OCI-LY3 (cell line): ENCODE measurements at regions not wholly inside any gene's neighbourhood (a gene's known extent, or its start where the extent isn't known, plus 50 kb on each side); places are given as distances from the start of the nearest gene placed in this dataset.
"Not testable (repeated sequence)": the region's sequence is repeated elsewhere in the genome, so short reads cannot be mapped to it uniquely, and the experiment has no call there.

Source experiments
- H2AFZ ChIP-seq: fragments of 200-600, 300-600 bp; shearing (Covaris generic); 2 replicates; pipeline ENCODE4 v1.6.0; 2014; ENCODE audit warnings: antibody characterized with exemption, low read depth, low read length
- H3K27ac ChIP-seq: fragments of 200-600, 300-600 bp; sonication (generic); 2 replicates; pipeline ENCODE4 v1.5.1; 2014; ENCODE audit warnings: mild to moderate bottlenecking, low read length, moderate library complexity, mixed read lengths
- H3K27me3 ChIP-seq: fragments of 200-600, 300-600 bp; sonication (generic); 2 replicates; pipeline ENCODE4 v1.6.1; 2014; ENCODE audit warnings: low read depth, low read length, mixed read lengths
- H3K36me3 ChIP-seq: fragments of 200-600, 300-600 bp; sonication (generic); replicated peaks from 2 replicates; pipeline ENCODE3; 2014; ENCODE audit warnings: low read depth, low read length, mixed read lengths
- H3K4me1 ChIP-seq: fragments of 300-600, 200-600 bp; sonication (generic); 2 replicates; pipeline ENCODE4 v1.6.1; 2014; ENCODE audit warnings: low read length, mixed read lengths
- H3K4me2 ChIP-seq: fragments of 200-600, 300-600 bp; sonication (generic); 2 replicates; pipeline ENCODE4 v1.6.1; 2014; ENCODE audit warnings: low read length, mixed read lengths
- H3K4me3 ChIP-seq: fragments of 300-600, 200-600 bp; sonication (generic); 2 replicates; pipeline ENCODE4 v1.5.1; 2014; ENCODE audit warnings: antibody characterized with exemption, mild to moderate bottlenecking, low read length, moderate library complexity
- H3K79me2 ChIP-seq: fragments of 300-600, 200-600 bp; shearing (Covaris generic); 2 replicates; pipeline ENCODE4 v1.6.1; 2014; ENCODE audit warnings: mild to moderate bottlenecking, low read length, mixed read lengths
- H3K9ac ChIP-seq: fragments of 300-600, 200-600 bp; shearing (Covaris generic); 2 replicates; pipeline ENCODE4 v1.6.0; 2014; ENCODE audit warnings: mild to moderate bottlenecking, low read length, moderate library complexity
- H3K9me3 ChIP-seq: fragments of 200-600, 300-600 bp; shearing (Covaris generic); 2 replicates; pipeline ENCODE4 v1.6.1; 2014; ENCODE audit warnings: low read length, mixed read lengths; ENCODE audit not compliant: insufficient read depth
- H4K20me1 ChIP-seq: fragments of 200-600, 300-600 bp; sonication (generic); 2 replicates; pipeline ENCODE4 v1.6.1; 2016; ENCODE audit warnings: low read length, mixed read lengths; ENCODE audit not compliant: insufficient read depth
- CTCF ChIP-seq: fragments of 200-600, 300-600 bp; sonication (generic); IDR thresholded peaks from 2 replicates; pipeline ENCODE4 v1.5.1; 2014; ENCODE audit warnings: antibody characterized with exemption, low read length, low read depth
- EZH2phosphoT487 ChIP-seq: fragments of 200-600 bp; shearing (Covaris generic); IDR thresholded peaks from 2 replicates; pipeline ENCODE4 v1.6.1; 2018; ENCODE audit warnings: antibody characterized with exemption, mixed run types, low read depth

DNA sequence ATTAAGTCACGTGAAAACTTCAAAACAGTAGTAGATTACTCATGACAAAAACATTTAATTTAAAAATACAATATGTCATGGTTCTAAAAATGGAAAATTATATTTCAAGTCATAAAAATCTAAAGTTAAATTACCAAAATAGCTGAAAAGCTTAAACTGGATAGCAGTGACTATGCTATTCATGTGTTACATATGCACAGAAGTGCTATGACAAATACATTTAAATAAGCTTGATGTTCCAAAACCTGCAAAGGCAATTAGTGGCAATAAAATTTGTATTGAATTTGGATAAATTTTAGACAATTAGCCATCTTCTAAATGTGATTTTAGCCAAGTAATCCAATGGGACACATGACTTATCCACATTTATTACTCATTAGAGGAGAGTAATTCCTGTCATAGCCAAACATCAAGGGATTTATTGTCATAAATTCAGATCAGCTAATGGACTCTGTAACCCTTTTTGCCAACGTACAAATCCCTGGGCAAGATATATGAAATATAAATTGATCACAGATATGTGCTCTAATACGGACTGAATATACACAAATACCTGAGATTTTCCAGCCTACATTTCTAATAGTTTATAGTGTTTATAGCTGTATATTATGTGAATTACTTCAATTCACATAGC lies 419.4 kb downstream of the ISL1 start:
- Histone ChIP-seq H3K4me3 (no peak overlapping the region), H3K79me2 (no peaks in the 10 kb centered on the region), H3K9me3 (no peaks in the 10 kb centered on the region), H3K27ac (no peak overlapping the region), H2AFZ (no peak overlapping the region), H3K4me2 (no peak overlapping the region), H3K27me3 (no peaks in the 10 kb centered on the region), H3K36me3 (no peaks in the 10 kb centered on the region), H3K9ac (no peak overlapping the region), H4K20me1 (no peaks in the 10 kb centered on the region), H3K4me1 (no peaks in the 10 kb centered on the region)
- no peak for TF ChIP-seq EZH2phosphoT487
- TF ChIP-seq CTCF, result no peak

DNA sequence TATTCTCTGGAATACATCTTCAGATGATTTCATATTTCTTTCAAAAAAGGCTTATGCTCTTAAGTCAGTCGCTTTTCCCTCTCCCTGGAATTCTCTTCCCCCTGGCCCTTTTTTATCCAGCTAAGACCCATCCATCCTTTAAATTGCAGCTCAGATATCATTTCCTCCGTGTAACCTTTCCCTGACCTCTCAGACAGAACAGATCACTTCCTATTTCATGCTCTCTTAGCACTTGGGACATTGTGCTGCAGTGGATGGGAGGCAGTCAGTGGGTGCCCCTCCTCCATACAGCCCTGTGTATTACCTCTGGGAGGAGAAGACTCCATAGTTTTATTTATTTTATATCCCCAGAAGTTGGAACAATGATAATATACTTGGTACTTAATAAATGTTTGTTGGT lies 423.4 kb downstream of the ISL1 start:
- TF ChIP-seq CTCF, result no peak
- TF ChIP-seq EZH2phosphoT487, result no peak
- no peaks in the 10 kb centered on the region for H3K4me1 ChIP-seq
- H3K9me3 ChIP-seq, result no peaks in the 10 kb centered on the region
- no peaks in the 10 kb centered on the region for H3K36me3 ChIP-seq
- H3K27me3 ChIP-seq, result no peaks in the 10 kb centered on the region
- no peaks in the 10 kb centered on the region for H4K20me1 ChIP-seq
- H3K4me3 ChIP-seq, result no peak overlapping the region
- no peaks in the 10 kb centered on the region for H3K79me2 ChIP-seq
- no peak overlapping the region for H3K9ac ChIP-seq
- H3K4me2 ChIP-seq, result no peak overlapping the region
- H2AFZ ChIP-seq, result no peak overlapping the region
- H3K27ac ChIP-seq, result no peak overlapping the region

DNA sequence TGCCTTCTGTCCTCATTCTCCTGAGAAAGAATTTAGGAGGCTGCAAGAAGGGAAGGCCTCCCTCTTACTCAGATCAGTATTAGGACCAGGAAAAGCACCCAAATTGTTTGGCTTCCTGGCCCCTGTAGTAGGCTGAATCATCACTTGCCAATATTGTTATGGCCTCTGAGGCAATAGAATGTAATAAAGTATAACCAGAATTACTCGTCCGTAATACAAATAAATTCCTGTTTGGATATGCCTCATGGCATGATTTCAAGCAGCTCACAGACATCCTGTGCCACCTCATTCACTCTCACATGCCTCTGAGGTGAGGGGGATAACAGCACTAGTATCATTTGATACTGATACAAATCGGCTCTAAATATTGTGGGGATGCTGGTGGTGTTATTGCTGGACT lies 427.3 kb downstream of the ISL1 start:
- Histone ChIP-seq H3K9me3 (no peaks in the 10 kb centered on the region), H3K36me3 (no peaks in the 10 kb centered on the region), H3K79me2 (no peaks in the 10 kb centered on the region), H3K4me1 (no peaks in the 10 kb centered on the region), H3K4me3 (no peak overlapping the region), H3K27me3 (no peaks in the 10 kb centered on the region), H3K9ac (no peak overlapping the region), H3K27ac (no peak overlapping the region), H2AFZ (no peak overlapping the region), H3K4me2 (no peak overlapping the region), H4K20me1 (no peaks in the 10 kb centered on the region)
- no peak for TF ChIP-seq CTCF
- TF ChIP-seq EZH2phosphoT487, result no peak

- no peak for TF ChIP-seq CTCF
- no peak for TF ChIP-seq EZH2phosphoT487
- H3K4me3 ChIP-seq, result no peak overlapping the region
- no peaks in the 10 kb centered on the region for H3K27me3 ChIP-seq
- H3K4me2 ChIP-seq, result no peak overlapping the region
- no peak overlapping the region for H3K27ac ChIP-seq
- H2AFZ ChIP-seq, result no peak overlapping the region
- H3K4me1 ChIP-seq, result no peaks in the 10 kb centered on the region
- no peaks in the 10 kb centered on the region for H3K79me2 ChIP-seq
- H3K36me3 ChIP-seq, result no peaks in the 10 kb centered on the region
- H4K20me1 ChIP-seq, result no peaks in the 10 kb centered on the region
- no peaks in the 10 kb centered on the region for H3K9me3 ChIP-seq
- no peak overlapping the region for H3K9ac ChIP-seq
Observed at GRCh38 chr5:51811883-51812471, 428.7 kb downstream of the ISL1 start.

- not testable (repeated sequence) for H3K9ac ChIP-seq, H2AFZ ChIP-seq, H3K36me3 ChIP-seq, H4K20me1 ChIP-seq, H3K4me2 ChIP-seq, H3K27me3 ChIP-seq, H3K4me3 ChIP-seq, H3K4me1 ChIP-seq, H3K79me2 ChIP-seq, H3K9me3 ChIP-seq, H3K27ac ChIP-seq
Observed at GRCh38 chr5:51814817-51815216, 431.6 kb downstream of the ISL1 start.
